IMR-90 (cell line): ENCODE measurements at regions not wholly inside any gene's neighbourhood (a gene's known extent, or its start where the extent isn't known, plus 50 kb on each side); places are given as distances from the start of the nearest gene placed in this dataset.

Experiments
- ATAC-seq: fragments of 200-7000 bp; cut with Tn5 transposase; 2 replicates; pipeline ENCODE4 v1.9.1; 2020; ENCODE audit warnings: low read depth, mild to moderate bottlenecking, moderate library complexity
- BruUV-seq: library from RNA; stranded (reverse); fragments of 400-500 nt; replicated peaks from 2 replicates; lab custom pipeline; 2021; lab: Mats Ljungman, UMichigan
- CTCF ChIA-PET: fragments of 300-600 bp; formaldehyde crosslinking; extraction: SDS; loops from one replicate; lab custom pipeline; 2021; ENCODE audit warnings: antibody characterized with exemption; lab: Yijun Ruan, JAX
- POLR2A ChIA-PET: fragments of 300-600 bp; sonication (Branson Sonifier 250); formaldehyde crosslinking; loops from one replicate; lab custom pipeline; 2022; ENCODE audit warnings: antibody characterized with exemption; ENCODE audit not compliant: unreplicated experiment; lab: Charles Lee
- DNase-seq: peaks from one replicate; pipeline ENCODE4 v3.0.0; 2013
- H2AFZ ChIP-seq: replicated peaks from 2 replicates; pipeline ENCODE3; 2013; ENCODE audit warnings: low read length, mild to moderate bottlenecking; ENCODE audit not compliant: poor library complexity
- H2AK5ac ChIP-seq: 2 replicates; pipeline ENCODE4 v1.6.1; 2013; ENCODE audit warnings: low read depth, low read length, inconsistent platforms
- H2AK9ac ChIP-seq: replicated peaks from 2 replicates; pipeline ENCODE3; 2013; ENCODE audit warnings: mild to moderate bottlenecking, low read depth, low read length, moderate library complexity; ENCODE audit not compliant: poor library complexity
- H2BK120ac ChIP-seq: 2 replicates; pipeline ENCODE4 v1.6.1; 2013; ENCODE audit warnings: low read depth, low read length, inconsistent platforms
- H2BK15ac ChIP-seq: 3 replicates; pipeline ENCODE4 v1.6.1; 2013; ENCODE audit warnings: low read depth, low read length, inconsistent platforms
- H2BK20ac ChIP-seq: 2 replicates; pipeline ENCODE4 v1.6.1; 2013; ENCODE audit warnings: low read depth, mild to moderate bottlenecking, inconsistent platforms, low read length, moderate library complexity
- H2BK5ac ChIP-seq: 2 replicates; pipeline ENCODE4 v1.6.1; 2013; ENCODE audit warnings: mild to moderate bottlenecking, low read depth, low read length, inconsistent platforms; ENCODE audit not compliant: poor library complexity, severe bottlenecking
- H3K14ac ChIP-seq: replicated peaks from 2 replicates; pipeline ENCODE4 v1.6.1; 2013; ENCODE audit warnings: low read depth, low read length, inconsistent platforms
- H3K18ac ChIP-seq: 2 replicates; pipeline ENCODE4 v1.6.1; 2013; ENCODE audit warnings: low read depth, low read length, control low read depth
- H3K23ac ChIP-seq: 2 replicates; pipeline ENCODE4 v1.6.1; 2013; ENCODE audit warnings: low read depth, low read length, inconsistent platforms
- H3K27ac ChIP-seq: 2 replicates; pipeline ENCODE4 v1.5.1; 2013; ENCODE audit warnings: mild to moderate bottlenecking, control low read depth, low read length; ENCODE audit not compliant: insufficient read depth
- H3K27me3 ChIP-seq: 2 replicates; pipeline ENCODE4 v1.6.1; 2013; ENCODE audit warnings: low read length; ENCODE audit not compliant: control insufficient read depth, insufficient read depth
- H3K36me3 ChIP-seq: 2 replicates; pipeline ENCODE4 v1.6.1; 2013; ENCODE audit warnings: low read length, mixed read lengths; ENCODE audit not compliant: control insufficient read depth, insufficient read depth
- H3K4ac ChIP-seq: 2 replicates; pipeline ENCODE4 v1.6.1; 2013; ENCODE audit warnings: low read depth, low read length, inconsistent platforms
- H3K4me1 ChIP-seq: 2 replicates; pipeline ENCODE4 v1.6.1; 2013; ENCODE audit warnings: low read length, mixed read lengths; ENCODE audit not compliant: control insufficient read depth, insufficient read depth
- H3K4me2 ChIP-seq: 2 replicates; pipeline ENCODE4 v1.6.1; 2013; ENCODE audit warnings: low read depth, mild to moderate bottlenecking, control low read depth, low read length, moderate library complexity
- H3K4me3 ChIP-seq: 2 replicates; pipeline ENCODE4 v1.5.1; 2013; ENCODE audit warnings: low read depth, mild to moderate bottlenecking, control low read depth, low read length, moderate library complexity; ENCODE audit not compliant: insufficient read depth
- H3K56ac ChIP-seq: 2 replicates; pipeline ENCODE4 v1.6.1; 2013; ENCODE audit warnings: low read length, inconsistent platforms; ENCODE audit not compliant: insufficient read depth; ENCODE audit errors: extremely low read depth
- H3K79me1 ChIP-seq, 2 experiments: 2 replicates each; pipeline ENCODE4 v1.6.1; 2013; ENCODE audit warnings: low read length in 2 of 2, inconsistent platforms in 1 of 2, low read depth in 1 of 2
- H3K9ac ChIP-seq: 2 replicates; pipeline ENCODE4 v1.6.1; 2013; ENCODE audit warnings: low read depth, low read length, control low read depth
- H3K9me1 ChIP-seq: 2 replicates; pipeline ENCODE4 v1.6.1; 2013; ENCODE audit warnings: low read length, inconsistent platforms; ENCODE audit not compliant: insufficient read depth
- H3K9me3 ChIP-seq: 2 replicates; pipeline ENCODE4 v1.6.1; 2013; ENCODE audit warnings: low read length; ENCODE audit not compliant: control insufficient read depth, insufficient read depth
- H4K20me1 ChIP-seq: 2 replicates; pipeline ENCODE4 v1.6.1; 2013; ENCODE audit warnings: low read length, inconsistent platforms; ENCODE audit not compliant: insufficient read depth
- H4K5ac ChIP-seq: 2 replicates; pipeline ENCODE4 v1.6.1; 2013; ENCODE audit warnings: mild to moderate bottlenecking, low read depth, low read length, control low read depth
- H4K8ac ChIP-seq, 2 experiments: 2 replicates each; pipeline ENCODE4 v1.6.1; 2013; ENCODE audit warnings: low read depth in 2 of 2, low read length in 2 of 2, control low read depth in 1 of 2, inconsistent platforms in 1 of 2
- H4K91ac ChIP-seq: 2 replicates; pipeline ENCODE4 v1.6.1; 2013; ENCODE audit warnings: low read depth, low read length, inconsistent platforms; ENCODE audit not compliant: insufficient read depth
- CEBPB ChIP-seq: IDR thresholded peaks from 2 replicates; pipeline ENCODE4 v1.6.1; 2012; ENCODE audit warnings: low read depth, low read length, improper control_type of control experiment
- CHD1 ChIP-seq: IDR thresholded peaks from 2 replicates; pipeline ENCODE4 v1.6.1; 2012; ENCODE audit warnings: low read depth, low read length, improper control_type of control experiment
- CTCF ChIP-seq: conservative IDR thresholded peaks from 2 replicates; pipeline ENCODE4 v1.5.1; 2012; ENCODE audit warnings: mild to moderate bottlenecking, low read depth, low read length, improper control_type of control experiment
- RAD21 ChIP-seq: IDR thresholded peaks from 2 replicates; pipeline ENCODE4 v1.6.1; 2012; ENCODE audit warnings: low read length, improper control_type of control experiment
- dilution Hi-C: fragments of 300-500 bp; cut with HindIII; formaldehyde crosslinking; loops from one replicate; pipeline ENCODE4 v1.14.3; 2018; ENCODE audit warnings: low sequenced_read_pairs; ENCODE audit not compliant: unreplicated experiment
- in situ Hi-C: fragments of 300-500 bp; cut with MboI; formaldehyde crosslinking; loops from 3 replicates; pipeline ENCODE4 v1.14.3; 2019; ENCODE audit warnings: low sequenced_read_pairs, inconsistent platforms, mixed read lengths
- intact Hi-C: fragments of 100-400 bp; cut with micrococcal nuclease; formaldehyde crosslinking; loops from 2 replicates; pipeline ENCODE4 v1.10.0; 2022

GRCh38 chr4:82215800-82216199 is 158.0 kb downstream of the HNRNPD start:
- ATAC-seq = no peak
- H3K27me3 ChIP-seq = no peaks in the 10 kb centered on the region; the same call in 1 of the 2 replicates
- H2BK20ac ChIP-seq = no peak overlapping the region
- H2AFZ ChIP-seq = no peak overlapping the region
- no peaks in the 10 kb centered on the region for H4K20me1 ChIP-seq
- intact Hi-C loops = no loop called here
- no peak overlapping the region for H3K27ac ChIP-seq
- H3K4ac ChIP-seq = no peak overlapping the region
- H2BK5ac ChIP-seq = no peak overlapping the region
- no peak overlapping the region for H3K4me3 ChIP-seq
- H2BK15ac ChIP-seq = no peak overlapping the region
- no peak for TF ChIP-seq CTCF
- no peak for TF ChIP-seq CHD1
- TF ChIP-seq CEBPB = no peak
- no peak for TF ChIP-seq RAD21
- no TSS peak for BruUV-seq
- no peak overlapping the region for H3K23ac ChIP-seq
- DNase-seq = no peak
- H3K56ac ChIP-seq = no peak overlapping the region
- ChIA-PET CTCF (no interaction called here), POLR2A (no interaction called here)
- H4K91ac ChIP-seq = no peak overlapping the region
- no peak overlapping the region for H3K18ac ChIP-seq
- no peaks in the 10 kb centered on the region for H3K79me1 ChIP-seq
- dilution Hi-C loops = no loop called here
- H3K14ac ChIP-seq = no peak overlapping the region
- H2AK5ac ChIP-seq = no peak overlapping the region
- H3K4me1 ChIP-seq = no peaks in the 10 kb centered on the region
- H3K36me3 ChIP-seq = no peaks in the 10 kb centered on the region
- no peak overlapping the region for H4K8ac ChIP-seq
- no peaks in the 10 kb centered on the region for H3K9me1 ChIP-seq
- in situ Hi-C loops = no loop called here
- H4K5ac ChIP-seq = no peak overlapping the region
- H3K4me2 ChIP-seq = no peak overlapping the region
- H3K9ac ChIP-seq = no peak overlapping the region
- no peak overlapping the region for H2AK9ac ChIP-seq
- no peaks in the 10 kb centered on the region for H3K9me3 ChIP-seq
- H2BK120ac ChIP-seq = no peak overlapping the region
